HG03442 (cell line): ENCODE measurements at regions not wholly inside any gene's neighbourhood (a gene's known extent, or its start where the extent isn't known, plus 50 kb on each side); places are given as distances from the start of the nearest gene placed in this dataset.

Experiments used
- ATAC-seq: cut with Tn5 transposase; IDR thresholded peaks from one replicate; pipeline ENCODE4 v1.9.1; 2021; ENCODE audit warnings: mild to moderate bottlenecking, moderate library complexity; ENCODE audit not compliant: unreplicated experiment

- no peak for ATAC-seq
Observed at GRCh38 chr2:2856723-2857415, 520.7 kb downstream of the EIPR1 start.

- no peak for ATAC-seq
Observed at GRCh38 chr2:2855297-2855696, 522.3 kb downstream of the EIPR1 start.

DNA sequence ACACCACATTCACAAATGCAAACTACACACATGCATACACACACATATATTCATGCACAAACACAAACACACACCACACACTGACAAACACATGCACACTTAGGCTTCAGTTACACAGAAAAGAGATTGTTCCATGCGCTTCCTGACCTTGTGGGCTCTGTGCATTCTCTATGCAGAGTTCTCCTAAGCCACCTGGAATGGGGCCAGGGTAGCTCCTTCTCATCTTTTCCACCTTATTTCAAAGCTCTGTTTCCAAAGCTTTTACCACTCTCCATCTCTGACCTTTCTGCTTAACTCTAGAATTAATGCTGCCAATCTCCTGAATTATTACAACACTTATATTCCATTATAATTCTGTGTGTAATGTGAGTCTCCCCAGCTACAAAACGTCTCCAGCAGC lies 522.3 kb upstream of the MYT1L start:
- no peak for ATAC-seq

GRCh38 chr2:2851806-2852777 lies 521.0 kb upstream of the MYT1L start:
- ATAC-seq = no peak

GRCh38 chr2:2851316-2851715 lies 520.2 kb upstream of the MYT1L start:
- no peak for ATAC-seq

DNA sequence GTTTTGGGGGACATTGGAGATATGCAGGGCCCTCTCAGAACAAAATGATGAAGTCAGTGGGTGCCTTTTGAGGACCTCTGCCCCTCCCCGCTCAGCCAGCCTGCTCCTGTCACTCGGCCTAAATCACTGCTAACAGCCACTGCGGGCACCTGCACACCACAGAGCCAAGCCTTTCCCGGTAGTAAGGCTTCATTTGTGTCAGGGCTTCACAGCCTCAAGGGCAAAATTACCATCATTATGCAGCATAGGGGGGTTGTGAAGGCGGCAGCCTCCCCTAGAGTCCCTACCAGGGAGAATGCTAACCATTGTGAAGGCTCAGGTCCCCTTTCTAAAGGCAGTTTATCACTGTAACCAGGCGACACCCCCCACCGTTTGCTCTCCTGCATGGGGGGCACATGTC lies 519.8 kb upstream of the MYT1L start:
- ATAC-seq = no peak

DNA sequence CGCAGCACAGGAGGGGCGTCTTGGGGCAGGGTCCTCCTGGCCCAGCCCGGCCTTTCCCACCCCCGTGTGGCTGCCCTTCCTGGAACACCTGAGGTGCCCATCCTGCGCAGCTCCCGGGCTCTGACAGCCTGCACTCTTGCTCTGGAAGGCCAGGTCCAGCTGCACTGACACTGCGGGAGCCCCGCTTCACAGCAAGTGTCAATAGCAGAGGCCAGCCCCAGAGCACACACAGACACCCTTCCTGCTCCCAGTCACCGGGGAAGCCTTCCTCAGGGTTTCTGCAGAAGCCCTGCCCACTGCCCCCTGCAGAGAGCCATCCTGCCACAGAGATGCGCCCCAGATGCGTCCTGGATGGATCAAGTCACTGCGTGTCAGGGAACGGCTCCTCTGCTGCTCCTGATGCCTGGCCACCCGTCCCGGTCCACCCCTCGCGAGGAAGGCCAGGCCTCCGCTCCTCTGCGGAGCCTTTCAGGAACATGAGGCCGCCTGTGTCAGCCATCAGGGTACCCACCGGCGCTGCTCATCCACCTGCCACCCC lies 519.2 kb upstream of the MYT1L start:
- ATAC-seq = no peak

DNA sequence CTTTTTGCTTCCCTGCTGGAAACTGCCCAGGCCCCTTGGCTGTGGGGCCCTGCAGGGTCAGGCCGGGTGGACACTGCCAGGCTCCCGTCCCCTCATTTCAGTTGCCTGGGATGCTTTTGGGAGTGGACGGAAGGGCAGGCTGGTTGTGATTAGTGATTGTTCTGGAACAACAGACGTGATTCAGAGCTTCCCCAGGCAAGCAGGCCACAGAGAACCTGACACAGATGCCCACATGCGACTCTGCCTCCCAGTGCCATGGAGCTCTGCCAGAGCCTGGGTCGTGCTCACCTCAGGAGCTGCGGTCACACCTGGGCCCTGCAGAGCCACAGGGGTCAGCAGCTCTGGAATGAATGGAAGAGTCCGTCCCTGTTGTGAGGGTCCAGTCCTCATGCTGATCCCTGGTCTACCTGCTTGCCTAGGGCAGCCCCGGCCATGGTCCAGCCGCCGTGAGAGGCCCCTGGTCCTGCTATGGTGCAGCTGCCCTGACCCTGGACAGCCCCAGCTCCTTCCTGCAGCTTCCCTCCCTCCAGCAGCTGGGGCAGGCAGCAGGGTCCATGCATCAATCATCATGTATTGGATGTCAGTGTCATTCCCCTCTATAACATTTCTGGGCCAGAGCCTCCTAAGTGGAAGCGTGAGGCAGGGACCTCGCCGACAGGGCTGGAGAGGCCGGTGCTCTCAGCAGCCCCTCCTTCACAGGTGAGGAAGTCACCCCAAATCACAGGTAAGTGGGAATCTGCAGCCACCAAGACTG lies 518.6 kb upstream of the MYT1L start:
- no peak for ATAC-seq

DNA sequence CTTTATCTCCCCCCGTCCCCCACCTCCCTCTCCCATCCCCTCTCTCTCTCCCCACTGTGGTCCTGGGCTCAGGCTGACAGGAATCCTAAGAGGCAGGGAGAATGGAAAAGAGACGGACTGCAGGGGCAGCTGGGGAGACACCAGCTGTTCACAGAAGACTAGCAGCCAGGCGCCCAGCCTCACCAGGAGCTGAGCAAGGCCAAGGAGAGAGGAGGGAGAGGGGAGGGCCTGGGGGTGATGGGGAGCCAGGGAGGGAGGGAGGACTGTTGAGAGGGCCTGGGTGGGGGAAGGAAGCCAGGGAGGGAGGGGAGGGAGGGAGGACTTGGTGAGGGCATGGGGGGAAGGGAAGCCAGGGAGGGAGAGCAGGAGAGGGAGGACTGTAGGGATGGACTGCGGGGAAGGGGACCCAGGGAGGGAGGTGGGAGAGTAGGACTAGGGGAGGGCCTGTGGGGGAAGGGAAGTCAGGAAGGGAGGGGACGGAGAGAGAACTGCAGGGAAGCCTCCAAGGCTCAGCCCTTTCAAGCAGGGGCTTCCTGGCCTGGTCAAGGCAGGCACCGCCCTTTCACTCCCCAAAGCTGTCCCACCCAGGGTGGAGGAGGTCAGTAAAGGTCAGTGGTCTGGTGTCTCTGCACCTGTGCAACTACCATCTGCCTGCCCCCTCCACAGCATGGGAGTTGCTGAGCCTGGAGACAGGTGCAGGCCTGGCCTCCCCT lies 517.7 kb upstream of the MYT1L start:
- ATAC-seq = no peak

DNA sequence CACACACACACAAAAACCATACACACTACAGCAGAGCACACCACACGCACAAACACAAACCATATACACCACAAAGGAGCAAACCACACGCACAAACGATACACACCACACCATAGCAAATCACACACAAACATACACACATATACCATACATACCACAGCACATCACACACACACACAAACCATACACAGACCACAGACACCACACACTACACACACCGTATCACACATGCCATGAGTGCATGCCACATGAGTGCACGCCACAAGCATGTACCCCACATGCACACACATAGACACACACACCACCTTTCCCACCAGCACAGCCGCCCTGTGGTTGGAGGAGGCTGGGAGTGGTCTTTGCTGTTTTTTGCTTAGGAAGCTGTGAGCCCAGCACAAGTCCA lies 517.1 kb upstream of the MYT1L start:
- ATAC-seq = no peak

DNA sequence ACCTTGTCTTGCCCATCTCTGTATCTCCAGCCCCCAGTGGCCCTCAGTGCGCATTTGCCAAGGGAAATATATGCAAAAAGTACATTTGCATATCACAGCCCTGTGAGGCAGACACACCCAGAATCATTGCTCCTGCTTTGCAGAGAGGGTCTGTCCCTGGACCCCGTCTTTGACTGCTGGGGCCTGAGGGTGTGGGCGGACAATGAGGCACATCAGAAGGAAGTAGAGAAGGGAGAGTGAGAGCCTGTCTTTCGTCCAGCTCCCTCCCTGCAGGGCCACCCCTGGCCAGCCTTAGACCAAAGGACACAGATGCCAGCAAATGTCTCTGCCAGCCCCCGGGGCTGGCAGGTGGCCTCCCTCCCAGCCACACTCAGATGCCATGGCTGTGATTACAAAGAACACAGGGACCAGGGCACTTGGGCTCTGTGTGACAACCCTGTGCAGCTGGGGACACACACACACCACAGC lies 516.2 kb upstream of the MYT1L start:
- no peak for ATAC-seq

GRCh38 chr2:2846332-2847208 lies 515.5 kb upstream of the MYT1L start:
- no peak for ATAC-seq

GRCh38 chr2:2845806-2846315 lies 514.8 kb upstream of the MYT1L start:
- ATAC-seq = no peak

DNA sequence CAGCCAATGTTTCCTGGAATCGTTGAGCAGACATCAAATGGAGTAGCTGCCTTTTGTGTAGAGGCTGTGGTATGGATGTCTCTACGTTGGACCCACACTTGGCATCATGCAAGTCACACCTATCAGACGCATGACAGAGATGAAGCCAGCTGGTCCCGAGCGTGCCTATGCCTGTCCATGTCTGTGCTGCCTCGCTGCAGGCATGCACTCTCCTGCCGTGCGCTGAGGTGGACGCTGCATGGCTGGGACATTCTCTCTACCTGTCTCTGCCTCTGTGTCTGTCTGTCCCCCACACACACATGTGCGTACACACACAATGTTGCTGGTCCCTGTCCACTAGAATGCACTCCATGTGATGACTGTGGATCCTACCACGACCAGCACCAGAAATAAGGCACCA lies 514.2 kb upstream of the MYT1L start:
- no peak for ATAC-seq

DNA sequence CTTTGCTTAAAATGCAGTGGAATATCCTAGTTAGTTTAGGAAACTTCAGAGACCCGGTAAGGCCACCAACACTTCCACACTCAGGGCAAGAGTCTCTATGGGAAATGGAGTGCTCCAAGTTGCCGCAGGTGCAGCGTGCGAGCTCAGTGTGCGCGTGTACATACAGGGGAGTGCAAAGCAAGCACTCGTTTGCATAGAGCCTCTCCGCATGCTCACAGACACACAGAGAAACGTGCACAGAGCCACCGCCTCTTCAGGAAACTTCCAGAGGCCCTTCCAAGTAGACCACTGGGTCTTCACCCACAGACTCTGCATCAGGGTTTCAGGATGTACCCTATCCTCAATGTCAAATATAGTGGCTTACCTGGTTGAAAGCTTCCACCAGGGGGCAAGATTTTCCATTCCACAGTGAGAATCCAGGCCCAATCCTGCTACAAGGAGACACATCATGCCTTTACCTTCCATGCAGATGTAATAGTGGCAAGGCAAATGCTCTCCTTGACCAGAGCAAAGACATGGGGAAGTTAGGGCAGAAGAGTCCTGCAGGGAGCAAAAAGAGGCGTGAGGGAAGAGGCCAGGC lies 513.0 kb upstream of the MYT1L start:
- no peak for ATAC-seq

DNA sequence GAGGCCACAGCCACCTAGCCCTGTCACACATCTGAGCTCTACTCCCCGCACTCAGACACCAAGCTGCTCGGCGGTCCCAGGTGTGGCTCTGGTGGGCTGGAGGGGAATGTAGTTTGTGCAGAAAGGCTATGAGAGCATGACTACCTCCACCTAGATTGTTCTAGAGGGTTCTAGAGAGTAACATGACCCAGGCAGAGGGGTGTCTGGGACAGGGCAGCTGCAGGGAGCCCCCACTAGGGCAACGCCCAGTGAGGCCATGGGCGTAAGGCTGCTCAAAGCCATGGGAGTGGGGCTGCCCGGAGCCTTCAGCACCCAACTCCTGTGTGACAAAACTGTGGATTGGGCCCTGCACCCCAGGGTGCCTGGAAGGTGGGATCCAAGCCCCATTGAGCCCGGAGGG lies 511.4 kb upstream of the MYT1L start:
- ATAC-seq = no peak

GRCh38 chr2:2840681-2841300 lies 509.7 kb upstream of the MYT1L start:
- ATAC-seq = no peak

DNA sequence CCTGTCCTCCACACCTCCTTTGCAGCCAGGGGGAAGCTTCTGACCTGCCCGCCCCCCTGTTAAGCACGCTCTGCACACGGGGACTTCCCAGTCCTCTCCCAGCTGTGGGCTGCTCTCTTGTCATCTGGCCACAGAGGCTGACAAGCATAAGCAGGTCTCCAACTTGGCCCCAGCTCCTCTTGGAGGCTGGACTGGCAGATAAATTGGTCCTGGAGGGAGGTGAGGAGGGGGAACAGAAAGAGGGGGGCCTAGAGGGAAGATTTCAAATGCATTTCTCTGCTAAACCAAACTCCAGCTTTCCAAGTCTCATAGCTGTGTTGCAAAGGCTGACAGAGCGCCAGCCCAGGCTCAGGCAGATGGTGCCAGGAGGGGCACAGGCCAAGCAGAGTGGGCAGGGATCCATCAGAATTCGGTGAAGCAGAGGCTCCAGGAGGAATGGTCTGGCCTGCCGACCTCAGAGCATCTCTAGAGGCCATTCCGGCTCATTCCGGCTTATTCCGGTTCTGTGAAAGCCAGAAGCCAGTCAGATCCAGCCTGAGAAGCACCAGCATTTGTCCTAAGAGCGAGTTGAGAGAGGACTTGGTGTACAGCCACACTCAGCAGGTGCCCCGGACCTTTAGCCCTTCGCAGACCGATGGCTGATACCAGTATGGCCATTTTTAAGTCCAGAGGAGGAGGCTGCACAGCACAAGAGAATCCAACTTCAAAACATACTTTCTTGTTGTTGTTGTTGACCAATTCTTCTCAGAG lies 508.9 kb upstream of the MYT1L start:
- no peak for ATAC-seq
